HCT116 (cell line): ENCODE measurements at regions not wholly inside any gene's neighbourhood (a gene's known extent, or its start where the extent isn't known, plus 50 kb on each side); places are given as distances from the start of the nearest gene placed in this dataset.

Source experiments
- ATAC-seq: fragments of 200-7000 bp; cut with Tn5 transposase; 2 replicates; pipeline ENCODE4 v1.9.1; 2020; ENCODE audit warnings: mild to moderate bottlenecking, moderate library complexity
- BruUV-seq: library from RNA; stranded (reverse); fragments of 400-500 nt; replicated peaks from 2 replicates; lab custom pipeline; 2021; lab: Mats Ljungman, UMichigan
- CTCF ChIA-PET: fragments of 300-600 bp; sonication (Branson Sonifier 250); formaldehyde crosslinking; loops from one replicate; lab custom pipeline; 2021; ENCODE audit warnings: antibody characterized with exemption; lab: Charles Lee
- POLR2A ChIA-PET: fragments of 300-600, 350-600 bp; sonication (Branson Sonifier 250); formaldehyde crosslinking; loops from one replicate; lab custom pipeline; 2021; ENCODE audit warnings: antibody characterized with exemption; lab: Charles Lee
- RAD21 ChIA-PET, 2 experiments: fragments of 300-600 bp; sonication (Branson Sonifier 250); formaldehyde crosslinking; loops; one replicate each; lab custom pipeline; 2023; ENCODE audit warnings: low total read pairs in 2 of 2; ENCODE audit not compliant: uncharacterized antibody in 2 of 2, unreplicated experiment in 2 of 2, low non-redundant PET in 1 of 2; lab: Charles Lee
- DNase-seq: peaks from one replicate; pipeline ENCODE4 v3.0.0-alpha.2; 2010; ENCODE audit warnings: low read depth, low spot score
- H2AFZ ChIP-seq: fragments of 200-600 bp; shearing (Covaris generic), sonication (generic); 2 replicates; pipeline ENCODE4 v1.6.1; 2017; ENCODE audit warnings: low read depth, mixed run types, mixed read lengths, antibody characterized with exemption, low read length; ENCODE audit not compliant: poor library complexity, severe bottlenecking
- H3K27ac ChIP-seq: 2 replicates; pipeline ENCODE4 v1.5.1; 2012; ENCODE audit warnings: low read depth, low read length
- H3K27me3 ChIP-seq: fragments of 200-600 bp; sonication (generic); 2 replicates; pipeline ENCODE4 v1.6.1; 2016; ENCODE audit warnings: mixed run types, low read length, mixed read lengths; ENCODE audit not compliant: insufficient read depth
- H3K36me3 ChIP-seq, 2 experiments: fragments of 200-500 bp in 1 of 2; fragments of 200-600 bp in 1 of 2; sonication (Bioruptor generic) in 1 of 2; sonication (generic) in 1 of 2; 2 replicates each; pipeline versions ENCODE4 v1.5.1 to v1.6.1; 2014 to 2016; ENCODE audit warnings: low read length in 2 of 2, inconsistent platforms in 1 of 2, mixed read lengths in 1 of 2, mixed run types in 1 of 2; ENCODE audit not compliant: insufficient read depth in 2 of 2, control insufficient read depth in 1 of 2
- H3K4me1 ChIP-seq, 2 experiments: fragments of 200-600 bp in 1 of 2; sonication (generic) in 1 of 2; 2 replicates each; pipeline versions ENCODE4 v1.5.1 to v1.6.1; 2012 to 2017; ENCODE audit warnings: low read length in 2 of 2, inconsistent platforms in 1 of 2, mild to moderate bottlenecking in 1 of 2, mixed read lengths in 1 of 2, mixed run types in 1 of 2, moderate library complexity in 1 of 2; ENCODE audit not compliant: insufficient read depth in 2 of 2, control insufficient read depth in 1 of 2
- H3K4me2 ChIP-seq: fragments of 200-600 bp; sonication (generic); 2 replicates; pipeline ENCODE4 v1.6.1; 2017; ENCODE audit warnings: mixed run types, low read length, mixed read lengths
- H3K4me3 ChIP-seq, 2 experiments: fragments of 200-600 bp in 1 of 2; sonication (generic) in 1 of 2; replicated peaks in 1 of 2; 2 replicates each; pipeline ENCODE4 v1.5.1; 2011 to 2016; ENCODE audit warnings: low read length in 2 of 2, control low read depth in 1 of 2, low read depth in 1 of 2, mild to moderate bottlenecking in 1 of 2, mixed read lengths in 1 of 2, mixed run types in 1 of 2
- H3K79me2 ChIP-seq: fragments of 200-600 bp; sonication (generic); 2 replicates; pipeline ENCODE4 v1.6.1; 2017; ENCODE audit warnings: mild to moderate bottlenecking, mixed run types, low read length, moderate library complexity, mixed read lengths; ENCODE audit not compliant: insufficient read depth
- H3K9ac ChIP-seq: fragments of 200-600 bp; sonication (generic); 2 replicates; pipeline ENCODE4 v1.6.1; 2016; ENCODE audit warnings: low read length, mixed read lengths
- H3K9me2 ChIP-seq: fragments of 200-600 bp; sonication (generic), shearing (Covaris generic); 2 replicates; pipeline ENCODE4 v1.6.1; 2017; ENCODE audit warnings: mixed run types, mild to moderate bottlenecking, moderate library complexity; ENCODE audit not compliant: insufficient read depth
- H3K9me3 ChIP-seq, 2 experiments: fragments of 200-500 bp in 1 of 2; fragments of 200-600 bp in 1 of 2; sonication (Bioruptor generic) in 1 of 2; sonication (generic) in 1 of 2; 2 replicates each; pipeline ENCODE4 v1.6.1; 2014 to 2017; ENCODE audit warnings: low read length in 2 of 2, mixed read lengths in 2 of 2, inconsistent platforms in 1 of 2, low read depth in 1 of 2, mild to moderate bottlenecking in 1 of 2, mixed run types in 1 of 2, moderate library complexity in 1 of 2; ENCODE audit not compliant: control insufficient read depth in 1 of 2, insufficient read depth in 1 of 2
- H4K20me1 ChIP-seq: fragments of 200-600 bp; sonication (generic), shearing (Covaris generic); 2 replicates; pipeline ENCODE4 v1.6.1; 2017; ENCODE audit warnings: mixed run types, mild to moderate bottlenecking, moderate library complexity; ENCODE audit not compliant: insufficient read depth
- CEBPB ChIP-seq: IDR thresholded peaks from 2 replicates; pipeline ENCODE4 v1.6.1; 2012; ENCODE audit warnings: low read depth
- EGR1 ChIP-seq: IDR thresholded peaks from 2 replicates; pipeline ENCODE4 v1.6.1; 2012; ENCODE audit warnings: low read depth
- ELF1 ChIP-seq: IDR thresholded peaks from 2 replicates; pipeline ENCODE4 v1.6.1; 2012; ENCODE audit warnings: low read depth, borderline replicate concordance
- EZH2 ChIP-seq: fragments of 200-600 bp; sonication (generic); IDR thresholded peaks from 2 replicates; pipeline ENCODE4 v1.6.1; 2017; ENCODE audit warnings: antibody characterized with exemption, mixed run types
- FOSL1 ChIP-seq: IDR thresholded peaks from 2 replicates; pipeline ENCODE4 v1.6.1; 2012; ENCODE audit warnings: low read depth
- JUND ChIP-seq: IDR thresholded peaks from 2 replicates; pipeline ENCODE4 v1.6.1; 2012
- POLR2A ChIP-seq: IDR thresholded peaks from 2 replicates; pipeline ENCODE4 v1.7.0; 2011; ENCODE audit warnings: borderline replicate concordance; ENCODE audit not compliant: insufficient read depth, insufficient read length; ENCODE audit errors: extremely low read depth
- POLR2AphosphoS5 ChIP-seq: IDR thresholded peaks from 2 replicates; pipeline ENCODE4 v1.6.1; 2011; ENCODE audit warnings: mild to moderate bottlenecking, low read depth, low read length, moderate library complexity
- RAD21 ChIP-seq: IDR thresholded peaks from 2 replicates; pipeline ENCODE4 v1.6.1; 2012; ENCODE audit warnings: low read depth, mild to moderate bottlenecking
- SIN3A ChIP-seq: IDR thresholded peaks from 2 replicates; pipeline ENCODE4 v1.6.1; 2012; ENCODE audit warnings: low read depth
- SP1 ChIP-seq: IDR thresholded peaks from 2 replicates; pipeline ENCODE4 v1.6.1; 2012; ENCODE audit warnings: low read depth
- SRF ChIP-seq: IDR thresholded peaks from 2 replicates; pipeline ENCODE4 v1.6.1; 2012; ENCODE audit warnings: low read depth
- TCF7L2 ChIP-seq: IDR thresholded peaks from 2 replicates; pipeline ENCODE4 v1.7.0; 2011; ENCODE audit warnings: borderline replicate concordance, inconsistent platforms; ENCODE audit not compliant: insufficient read depth, insufficient read length; ENCODE audit errors: extremely low read depth
- YY1 ChIP-seq: IDR thresholded peaks from 2 replicates; pipeline ENCODE4 v1.6.1; 2011; ENCODE audit warnings: low read length, low read depth, moderate library complexity, mild to moderate bottlenecking; ENCODE audit not compliant: insufficient replicate concordance; ENCODE audit errors: extremely low read depth
- ZNF274 ChIP-seq: fragments of 200-500 bp; sonication (Bioruptor generic); IDR thresholded peaks from 2 replicates; pipeline ENCODE4 v1.6.1; 2014; ENCODE audit warnings: mild to moderate bottlenecking, low read depth, low read length, inconsistent platforms
- intact Hi-C: fragments of 100-400 bp; cut with micrococcal nuclease; formaldehyde crosslinking; loops from 2 replicates; pipeline ENCODE4 v1.10.0; 2022
- TF ChIP-seq, protein P1 (sequence below), 3 experiments: fragments of 200-600 bp in 1 of 3; sonication (generic) in 1 of 3; IDR thresholded peaks in 2 of 3; conservative IDR thresholded peaks in 1 of 3; 2 replicates each; pipeline ENCODE4 v1.5.1; 2012 to 2017; ENCODE audit warnings: low read depth in 2 of 3, low read length in 2 of 3, antibody characterized with exemption in 1 of 3, borderline replicate concordance in 1 of 3, control low read depth in 1 of 3, mild to moderate bottlenecking in 1 of 3, mixed read lengths in 1 of 3, mixed run types in 1 of 3, moderate library complexity in 1 of 3; ENCODE audit not compliant: insufficient read depth in 1 of 3
- TF ChIP-seq, protein P2 (sequence below): IDR thresholded peaks from 2 replicates; pipeline ENCODE4 v1.6.1; 2012
- TF ChIP-seq, protein P3 (sequence below): IDR thresholded peaks from 2 replicates; pipeline ENCODE4 v1.6.1; 2012

DNA sequence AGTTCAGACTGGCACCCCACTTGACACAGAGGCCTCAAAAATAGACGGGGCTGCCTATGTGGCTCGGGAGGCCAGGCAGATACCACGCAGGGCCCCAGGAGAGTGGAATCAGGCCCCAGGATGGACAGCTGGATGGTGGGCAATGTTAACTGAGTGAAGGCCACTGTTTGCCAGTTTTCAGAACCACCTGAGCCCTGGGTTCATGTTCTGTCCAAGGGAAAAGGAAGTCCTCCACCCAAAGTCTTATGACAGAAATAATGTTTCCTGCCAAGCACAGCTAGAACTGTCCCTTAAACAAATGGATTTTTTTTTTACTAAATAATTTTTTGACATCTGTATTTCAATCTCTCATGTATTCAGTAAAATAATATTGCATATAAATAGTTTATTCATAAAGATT lies 228.4 kb downstream of the KLF13 start (continued):
- TF ChIP-seq, protein P1, sequence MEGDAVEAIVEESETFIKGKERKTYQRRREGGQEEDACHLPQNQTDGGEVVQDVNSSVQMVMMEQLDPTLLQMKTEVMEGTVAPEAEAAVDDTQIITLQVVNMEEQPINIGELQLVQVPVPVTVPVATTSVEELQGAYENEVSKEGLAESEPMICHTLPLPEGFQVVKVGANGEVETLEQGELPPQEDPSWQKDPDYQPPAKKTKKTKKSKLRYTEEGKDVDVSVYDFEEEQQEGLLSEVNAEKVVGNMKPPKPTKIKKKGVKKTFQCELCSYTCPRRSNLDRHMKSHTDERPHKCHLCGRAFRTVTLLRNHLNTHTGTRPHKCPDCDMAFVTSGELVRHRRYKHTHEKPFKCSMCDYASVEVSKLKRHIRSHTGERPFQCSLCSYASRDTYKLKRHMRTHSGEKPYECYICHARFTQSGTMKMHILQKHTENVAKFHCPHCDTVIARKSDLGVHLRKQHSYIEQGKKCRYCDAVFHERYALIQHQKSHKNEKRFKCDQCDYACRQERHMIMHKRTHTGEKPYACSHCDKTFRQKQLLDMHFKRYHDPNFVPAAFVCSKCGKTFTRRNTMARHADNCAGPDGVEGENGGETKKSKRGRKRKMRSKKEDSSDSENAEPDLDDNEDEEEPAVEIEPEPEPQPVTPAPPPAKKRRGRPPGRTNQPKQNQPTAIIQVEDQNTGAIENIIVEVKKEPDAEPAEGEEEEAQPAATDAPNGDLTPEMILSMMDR (IDR thresholded peaks at IDR 0.05 in 2 of 3, conservative IDR thresholded peaks at IDR 0.05 in 1 of 3; ENCODE audit: borderline replicate concordance in 1 of 3, insufficient read depth in 1 of 3, low read depth in 2 of 3, low read length in 2 of 3), result no peak
- TF ChIP-seq POLR2A (no peak), TCF7L2 (no peak), EGR1 (no peak), JUND (no peak), SIN3A (no peak), ELF1 (no peak), RAD21 (no peak), YY1 (no peak), EZH2 (no peak), SRF (no peak)
- TF ChIP-seq, protein P2, sequence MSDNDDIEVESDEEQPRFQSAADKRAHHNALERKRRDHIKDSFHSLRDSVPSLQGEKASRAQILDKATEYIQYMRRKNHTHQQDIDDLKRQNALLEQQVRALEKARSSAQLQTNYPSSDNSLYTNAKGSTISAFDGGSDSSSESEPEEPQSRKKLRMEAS, result no peak

DNA sequence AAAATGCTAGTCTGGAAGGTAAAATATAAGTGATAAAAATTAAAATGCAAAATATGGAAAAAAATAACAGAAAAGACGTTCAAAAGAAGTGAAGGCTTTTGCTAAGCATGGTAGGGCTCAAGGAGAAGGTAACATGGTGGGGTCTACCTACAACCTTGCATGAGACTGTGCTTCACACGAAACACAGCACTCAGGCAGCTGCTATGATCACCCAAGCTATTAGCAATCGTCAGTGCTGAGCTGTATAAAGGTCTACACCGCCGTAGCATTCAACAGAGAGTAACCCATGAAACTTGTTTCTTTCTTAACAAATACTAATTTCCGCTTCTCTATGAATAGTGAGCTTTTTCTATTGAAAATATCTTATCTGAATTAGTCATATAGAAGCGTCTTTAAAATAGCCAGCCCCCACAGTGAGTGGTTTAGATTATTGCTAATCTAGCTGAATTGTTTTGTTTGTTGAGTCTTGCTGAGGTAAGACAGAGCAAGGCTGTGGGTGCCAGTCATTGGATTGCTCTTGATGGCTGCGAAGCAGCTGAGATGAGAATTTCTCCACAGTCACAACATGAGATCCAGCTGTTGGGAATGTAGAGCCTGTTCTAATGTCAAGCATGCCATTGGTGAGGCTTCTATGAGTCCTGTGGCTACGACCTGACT lies 230.0 kb downstream of the KLF13 start:
- H3K9me2 ChIP-seq, result no peaks in the 10 kb centered on the region
- no peaks in the 10 kb centered on the region for H3K4me1 ChIP-seq
- intact Hi-C loops, result no loop called here
- ATAC-seq, result no peak
- no peak for DNase-seq
- H3K27me3 ChIP-seq, result no peaks in the 10 kb centered on the region
- no peak overlapping the region for H2AFZ ChIP-seq
- H4K20me1 ChIP-seq, result no peaks in the 10 kb centered on the region
- TF ChIP-seq CEBPB (no peak), JUND (no peak), FOSL1 (no peak), ZNF274 (no peak), TCF7L2 (no peak), EGR1 (no peak), RAD21 (no peak), SP1 (no peak), POLR2AphosphoS5 (no peak), POLR2A (no peak), YY1 (no peak)
- TF ChIP-seq, protein P1 (IDR thresholded peaks at IDR 0.05 in 2 of 3, conservative IDR thresholded peaks at IDR 0.05 in 1 of 3; ENCODE audit: borderline replicate concordance in 1 of 3, insufficient read depth in 1 of 3, low read depth in 2 of 3, low read length in 2 of 3), result no peak
- TF ChIP-seq, protein P2, result no peak
- TF ChIP-seq, protein P3, sequence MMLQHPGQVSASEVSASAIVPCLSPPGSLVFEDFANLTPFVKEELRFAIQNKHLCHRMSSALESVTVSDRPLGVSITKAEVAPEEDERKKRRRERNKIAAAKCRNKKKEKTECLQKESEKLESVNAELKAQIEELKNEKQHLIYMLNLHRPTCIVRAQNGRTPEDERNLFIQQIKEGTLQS, result no peak
- TF ChIP-seq, all 23 proteins: peak for 0
- H3K4me2 ChIP-seq, result no peak overlapping the region
- H3K79me2 ChIP-seq, result no peaks in the 10 kb centered on the region
- H3K4me3 ChIP-seq, result no peak overlapping the region
- H3K9me3 ChIP-seq, result no peaks in the 10 kb centered on the region
- ChIA-PET POLR2A (no interaction called here), RAD21 (no interaction called here), CTCF (no interaction called here)
- H3K27ac ChIP-seq, result no peak overlapping the region
- no peak overlapping the region for H3K9ac ChIP-seq
- no peaks in the 10 kb centered on the region for H3K36me3 ChIP-seq
- BruUV-seq, result no TSS peak
